ENCODE measurements at regions not wholly inside any gene's neighbourhood (a gene's known extent, or its start where the extent isn't known, plus 50 kb on each side); places are given as distances from the start of the nearest gene placed in this dataset.
"Not testable (repeated sequence)": the region's sequence is repeated elsewhere in the genome, so short reads cannot be mapped to it uniquely, and the experiment has no call there.

- no peak overlapping the region for H3K27ac ChIP-seq
- no peaks in the 10 kb centered on the region for H3K4me1 ChIP-seq (ENCODE audit: low read depth)
- H3K4me3 ChIP-seq: no peak overlapping the region
- TF ChIP-seq CTCF (IDR thresholded peaks at IDR 0.05; ENCODE audit: low read depth, low read length): no peak
- no peaks in the 10 kb centered on the region for H3K9me3 ChIP-seq (ENCODE audit: low read depth)
- H3K27me3 ChIP-seq: no peaks in the 10 kb centered on the region
- peak in 1 of 2 donors; percentile 60 for DNase-seq (ENCODE audit: low read depth in 1 of 2, low spot score in 1 of 2)
- H3K36me3 ChIP-seq: no peaks in the 10 kb centered on the region
Measured at GRCh38 chr3:5053021-5053831, 68.9 kb upstream of the ARL8B start.

- Histone ChIP-seq H3K4me1 (ENCODE audit: low read depth) (no peaks in the 10 kb centered on the region), H3K9me3 (ENCODE audit: low read depth) (no peaks in the 10 kb centered on the region), H3K27ac (no peak overlapping the region), H3K36me3 (no peaks in the 10 kb centered on the region), H3K27me3 (no peaks in the 10 kb centered on the region), H3K4me3 (no peak overlapping the region)
- DNase-seq (ENCODE audit: low read depth in 1 of 2, low spot score in 1 of 2): no peak
- TF ChIP-seq CTCF (IDR thresholded peaks at IDR 0.05; ENCODE audit: low read depth, low read length): no peak
Measured at GRCh38 chr3:5054098-5054497, 68.0 kb upstream of the ARL8B start.

GRCh38 chr3:5054579-5054978, 67.5 kb upstream of the ARL8B start:
- not testable (repeated sequence) for H3K4me1 ChIP-seq (ENCODE audit: low read depth); H3K4me3 ChIP-seq; DNase-seq (ENCODE audit: low read depth in 1 of 2, low spot score in 1 of 2); H3K27me3 ChIP-seq; H3K9me3 ChIP-seq (ENCODE audit: low read depth); H3K27ac ChIP-seq; H3K36me3 ChIP-seq

GRCh38 chr3:5055357-5056110, 66.6 kb upstream of the ARL8B start:
- no peaks in the 10 kb centered on the region for H3K9me3 ChIP-seq (ENCODE audit: low read depth)
- no peaks in the 10 kb centered on the region for H3K4me1 ChIP-seq (ENCODE audit: low read depth)
- no peak overlapping the region for H3K4me3 ChIP-seq
- no peak for DNase-seq (ENCODE audit: low read depth in 1 of 2, low spot score in 1 of 2)
- H3K27ac ChIP-seq: no peak overlapping the region
- no peak for TF ChIP-seq CTCF (IDR thresholded peaks at IDR 0.05; ENCODE audit: low read depth, low read length)
- no peaks in the 10 kb centered on the region for H3K36me3 ChIP-seq
- H3K27me3 ChIP-seq: no peaks in the 10 kb centered on the region

GRCh38 chr3:5056111-5056391, 66.0 kb upstream of the ARL8B start:
- H3K36me3 ChIP-seq: no peaks in the 10 kb centered on the region
- no peak for TF ChIP-seq CTCF (IDR thresholded peaks at IDR 0.05; ENCODE audit: low read depth, low read length)
- no peak for DNase-seq (ENCODE audit: low read depth in 1 of 2, low spot score in 1 of 2)
- no peaks in the 10 kb centered on the region for H3K27me3 ChIP-seq
- H3K4me3 ChIP-seq: no peak overlapping the region
- H3K4me1 ChIP-seq (ENCODE audit: low read depth): no peaks in the 10 kb centered on the region
- H3K9me3 ChIP-seq (ENCODE audit: low read depth): no peaks in the 10 kb centered on the region
- no peak overlapping the region for H3K27ac ChIP-seq

GRCh38 chr3:5057272-5057671, 64.8 kb upstream of the ARL8B start:
- Histone ChIP-seq H3K9me3 (ENCODE audit: low read depth) (no peaks in the 10 kb centered on the region), H3K27ac (no peak overlapping the region), H3K27me3 (no peaks in the 10 kb centered on the region), H3K4me1 (ENCODE audit: low read depth) (no peaks in the 10 kb centered on the region), H3K4me3 (no peak overlapping the region), H3K36me3 (no peaks in the 10 kb centered on the region)
- TF ChIP-seq CTCF (IDR thresholded peaks at IDR 0.05; ENCODE audit: low read depth, low read length): no peak
- DNase-seq (ENCODE audit: low read depth in 1 of 2, low spot score in 1 of 2): no peak
